LHCN-M2 (cell line): ENCODE measurements at regions not wholly inside any gene's neighbourhood (a gene's known extent, or its start where the extent isn't known, plus 50 kb on each side); places are given as distances from the start of the nearest gene placed in this dataset.
"Not testable (repeated sequence)": the region's sequence is repeated elsewhere in the genome, so short reads cannot be mapped to it uniquely, and the experiment has no call there.

Experiments used
- DNase-seq: peaks from one replicate; pipeline ENCODE4 v3.0.0-alpha.2; 2012; ENCODE audit warnings: low read depth

- not testable (repeated sequence) for DNase-seq
Measured at GRCh38 chr20:30508382-30508781, 749.1 kb upstream of the DEFB115 start.

- DNase-seq: no peak
Measured at GRCh38 chr20:30511322-30512030, 746.0 kb upstream of the DEFB115 start.

GRCh38 chr20:30513050-30513628 is 744.3 kb upstream of the DEFB115 start:
- DNase-seq: no peak

GRCh38 chr20:30515915-30516314 is 741.5 kb upstream of the DEFB115 start:
- DNase-seq: not testable (repeated sequence)

- DNase-seq: not testable (repeated sequence)
Measured at GRCh38 chr20:30518906-30519305, 738.6 kb upstream of the DEFB115 start.

GRCh38 chr20:30521686-30522415 is 735.6 kb upstream of the DEFB115 start:
- DNase-seq: not testable (repeated sequence)

- DNase-seq: not testable (repeated sequence)
Measured at GRCh38 chr20:30524155-30524554, 733.3 kb upstream of the DEFB115 start.

- DNase-seq: not testable (repeated sequence)
Measured at GRCh38 chr20:30524761-30525160, 732.7 kb upstream of the DEFB115 start.

GRCh38 chr20:30533653-30534052 is 723.8 kb upstream of the DEFB115 start:
- DNase-seq: not testable (repeated sequence)

- DNase-seq: not testable (repeated sequence)
Measured at GRCh38 chr20:30537459-30537858, 720.0 kb upstream of the DEFB115 start.

GRCh38 chr20:30540330-30541069 is 717.0 kb upstream of the DEFB115 start:
- not testable (repeated sequence) for DNase-seq

GRCh38 chr20:30551236-30551635 is 706.2 kb upstream of the DEFB115 start:
- DNase-seq: not testable (repeated sequence)

GRCh38 chr20:30556797-30557196 is 700.7 kb upstream of the DEFB115 start:
- not testable (repeated sequence) for DNase-seq

GRCh38 chr20:30565086-30565485 is 692.4 kb upstream of the DEFB115 start:
- DNase-seq: not testable (repeated sequence)

GRCh38 chr20:30569867-30570266 is 687.6 kb upstream of the DEFB115 start:
- not testable (repeated sequence) for DNase-seq

- not testable (repeated sequence) for DNase-seq
Measured at GRCh38 chr20:30570622-30571021, 686.8 kb upstream of the DEFB115 start.

GRCh38 chr20:30574337-30574736 is 683.1 kb upstream of the DEFB115 start:
- not testable (repeated sequence) for DNase-seq

GRCh38 chr20:30579069-30579468 is 678.4 kb upstream of the DEFB115 start:
- not testable (repeated sequence) for DNase-seq

- peak; percentile 18 for DNase-seq
Measured at GRCh38 chr20:30579824-30580438, 677.5 kb upstream of the DEFB115 start.

- not testable (repeated sequence) for DNase-seq
Measured at GRCh38 chr20:30581839-30582238, 675.6 kb upstream of the DEFB115 start.

- DNase-seq: not testable (repeated sequence)
Measured at GRCh38 chr20:30584403-30584802, 673.1 kb upstream of the DEFB115 start.
